PC-3 (cell line): ENCODE measurements at regions not wholly inside any gene's neighbourhood (a gene's known extent, or its start where the extent isn't known, plus 50 kb on each side); places are given as distances from the start of the nearest gene placed in this dataset.

ENCODE experiments used
- ATAC-seq: fragments of 200-7000 bp; cut with Tn5 transposase; 2 replicates; pipeline ENCODE4 v1.9.1; 2020; ENCODE audit warnings: mild to moderate bottlenecking, moderate library complexity
- BruUV-seq: library from RNA; stranded (reverse); fragments of 400-500 nt; replicated peaks from 2 replicates; lab custom pipeline; 2021; lab: Mats Ljungman, UMichigan
- CTCF ChIA-PET: fragments of 300-600 bp; sonication (Branson Sonifier 250); formaldehyde crosslinking; loops from one replicate; lab custom pipeline; 2022; ENCODE audit warnings: antibody characterized with exemption; lab: Charles Lee
- POLR2A ChIA-PET: fragments of 300-600 bp; sonication (Branson Sonifier 250); formaldehyde crosslinking; loops from one replicate; lab custom pipeline; 2022; ENCODE audit warnings: antibody characterized with exemption; ENCODE audit not compliant: unreplicated experiment; lab: Charles Lee
- DNase-seq: peaks from one replicate; pipeline ENCODE4 v3.0.0-alpha.2; 2015
- H2AFZ ChIP-seq: fragments of 300-600 bp; sonication (generic); 2 replicates; pipeline ENCODE4 v1.6.0; 2016; ENCODE audit warnings: antibody characterized with exemption, low read length
- H3F3A ChIP-seq: fragments of 300-600 bp; sonication (generic); one replicate; pipeline ENCODE4 v1.6.0; 2017; ENCODE audit warnings: antibody characterized with exemption, low read length, control low read depth, mild to moderate bottlenecking; ENCODE audit not compliant: unreplicated experiment
- H3K27ac ChIP-seq: fragments of 300-600 bp; sonication (generic); 2 replicates; pipeline ENCODE4 v1.5.1; 2016; ENCODE audit warnings: mild to moderate bottlenecking, low read length
- H3K27me3 ChIP-seq: fragments of 300-600 bp; sonication (generic); 2 replicates; pipeline ENCODE4 v1.6.1; 2016; ENCODE audit warnings: low read length, mixed read lengths
- H3K36me3 ChIP-seq: fragments of 300-600 bp; sonication (generic); 2 replicates; pipeline ENCODE4 v1.6.1; 2016; ENCODE audit warnings: low read depth, mixed run types, low read length, mixed read lengths
- H3K4me1 ChIP-seq: fragments of 300-600 bp; sonication (generic); 2 replicates; pipeline ENCODE4 v1.5.1; 2016; ENCODE audit warnings: low read length; ENCODE audit not compliant: insufficient read depth
- H3K4me2 ChIP-seq: fragments of 300-600 bp; sonication (generic); 2 replicates; pipeline ENCODE4 v1.6.0; 2016; ENCODE audit warnings: low read length
- H3K4me3 ChIP-seq: fragments of 300-600 bp; sonication (generic); 2 replicates; pipeline ENCODE4 v1.5.1; 2016; ENCODE audit warnings: mild to moderate bottlenecking, low read length, mixed read lengths
- H3K79me2 ChIP-seq: fragments of 300-600 bp; sonication (generic); 2 replicates; pipeline ENCODE4 v1.6.1; 2017; ENCODE audit warnings: low read length, mixed read lengths
- H3K9ac ChIP-seq: fragments of 300-600 bp; sonication (generic); 2 replicates; pipeline ENCODE4 v1.6.0; 2016; ENCODE audit warnings: mild to moderate bottlenecking, low read length
- H3K9me2 ChIP-seq: fragments of 300-600 bp; sonication (generic); replicated peaks from 2 replicates; pipeline ENCODE4 v1.6.1; 2016; ENCODE audit warnings: mixed run types, low read length, mixed read lengths
- H3K9me3 ChIP-seq: fragments of 300-600 bp; sonication (generic); 2 replicates; pipeline ENCODE4 v1.6.1; 2016; ENCODE audit warnings: low read length, mixed read lengths
- H4K20me1 ChIP-seq: fragments of 300-600 bp; sonication (generic); 2 replicates; pipeline ENCODE4 v1.6.1; 2016; ENCODE audit warnings: low read length, mixed read lengths
- CTCF ChIP-seq: fragments of 300-600 bp; sonication (generic); conservative IDR thresholded peaks from 2 replicates; pipeline ENCODE4 v1.5.1; 2017; ENCODE audit warnings: antibody characterized with exemption, low read depth, mild to moderate bottlenecking, low read length
- EZH2 ChIP-seq: fragments of 300-600 bp; sonication (generic); IDR thresholded peaks from one replicate; pipeline ENCODE4 v1.6.1; 2017; ENCODE audit warnings: antibody characterized with exemption, mild to moderate bottlenecking, low read length; ENCODE audit not compliant: unreplicated experiment
- EZH2phosphoT487 ChIP-seq: fragments of 300-600 bp; sonication (generic); IDR thresholded peaks from 2 replicates; pipeline ENCODE4 v1.6.1; 2018; ENCODE audit warnings: mild to moderate bottlenecking, antibody characterized with exemption, low read length, borderline replicate concordance
- intact Hi-C: fragments of 100-400 bp; cut with micrococcal nuclease; formaldehyde crosslinking; loops from 2 replicates; pipeline ENCODE4 v1.9.0; 2023

- Histone ChIP-seq H3K9me2 (no peaks in the 10 kb centered on the region), H2AFZ (no peak overlapping the region), H3K79me2 (no peaks in the 10 kb centered on the region), H3K36me3 (no peaks in the 10 kb centered on the region), H3K9me3 (no peaks in the 10 kb centered on the region), H3K4me3 (no peak overlapping the region), H3F3A (no peaks in the 10 kb centered on the region), H3K27ac (no peak overlapping the region), H4K20me1 (no peaks in the 10 kb centered on the region), H3K4me2 (no peak overlapping the region), H3K27me3 (no peaks in the 10 kb centered on the region), H3K4me1 (peaks cover 12% of the 10 kb centered on the region), H3K9ac (no peak overlapping the region)
- no peak for ATAC-seq
- ChIA-PET CTCF (no interaction called here), POLR2A (no interaction called here)
- no peak for DNase-seq
- TF ChIP-seq CTCF (no peak), EZH2 (no peak), EZH2phosphoT487 (no peak)
- intact Hi-C loops, result no loop called here
- no TSS peak for BruUV-seq
These were observed 511.1 kb downstream of the PSAT1 start for GRCh38 chr9:78808048-78808447.

- H3K9ac ChIP-seq, result no peak overlapping the region
- H3K9me3 ChIP-seq, result no peaks in the 10 kb centered on the region
- H3K4me3 ChIP-seq, result no peak overlapping the region
- no peaks in the 10 kb centered on the region for H3K9me2 ChIP-seq
- intact Hi-C loops, result loop anchor here (5.0 kb wide), 1 partner anchor 189 kb away; no protein-coding TSS in a partner anchor
- no peaks in the 10 kb centered on the region for H3K27me3 ChIP-seq
- TF ChIP-seq EZH2phosphoT487 (no peak), CTCF (no peak), EZH2 (no peak)
- CTCF ChIA-PET, result no interaction called here
- H3K4me2 ChIP-seq, result peak overlapping the region; percentile 59
- no peaks in the 10 kb centered on the region for H4K20me1 ChIP-seq
- DNase-seq, result peak; percentile 60
- H3F3A ChIP-seq, result no peaks in the 10 kb centered on the region
- H2AFZ ChIP-seq, result peak overlapping the region; percentile 32
- 0 out of 2 replicates have a peak overlapping the region, but pooled peaks have one; percentile 9 for H3K27ac ChIP-seq
- ATAC-seq, result peak; percentile 89
- H3K36me3 ChIP-seq, result no peaks in the 10 kb centered on the region
- no peaks in the 10 kb centered on the region for H3K79me2 ChIP-seq
- POLR2A ChIA-PET, result no interaction called here
- BruUV-seq, result no TSS peak
- peaks cover 12% of the 10 kb centered on the region for H3K4me1 ChIP-seq
These were observed 514.8 kb downstream of the PSAT1 start for GRCh38 chr9:78811622-78812276.

- CTCF ChIA-PET, result no interaction called here
- POLR2A ChIA-PET, result no interaction called here
- Histone ChIP-seq H3K4me2 (no peak overlapping the region), H2AFZ (no peak overlapping the region), H3K27ac (no peak overlapping the region), H3K79me2 (no peaks in the 10 kb centered on the region), H4K20me1 (no peaks in the 10 kb centered on the region), H3K9me3 (no peaks in the 10 kb centered on the region), H3K36me3 (no peaks in the 10 kb centered on the region), H3K27me3 (no peaks in the 10 kb centered on the region), H3K4me1 (peaks cover 12% of the 10 kb centered on the region), H3F3A (no peaks in the 10 kb centered on the region), H3K9ac (no peak overlapping the region), H3K4me3 (no peak overlapping the region), H3K9me2 (no peaks in the 10 kb centered on the region)
- ATAC-seq (no peak), DNase-seq (no peak)
- intact Hi-C loops, result loop anchor here (5.0 kb wide), 1 partner anchor 190 kb away; no protein-coding TSS in a partner anchor
- TF ChIP-seq CTCF, result no peak
- no peak for TF ChIP-seq EZH2
- TF ChIP-seq EZH2phosphoT487, result no peak
- BruUV-seq, result no TSS peak
These were observed 515.7 kb downstream of the PSAT1 start for GRCh38 chr9:78812665-78813064.
